Tibial artery (tissue), 4 donors: ENCODE measurements at regions not wholly inside any gene's neighbourhood (a gene's known extent, or its start where the extent isn't known, plus 50 kb on each side); places are given as distances from the start of the nearest gene placed in this dataset.

ENCODE experiments used
- DNase-seq, 2 donors: peaks; one replicate each; pipeline ENCODE4 v3.0.0-alpha.2; 2019
- H3K27ac ChIP-seq, 2 donors: fragments of 200-600 bp; sonication (generic) in 1 of 2; 1 replicate in 1 of 2; 2 replicates in 1 of 2; pipeline ENCODE4 v1.5.1; 2018 to 2019; ENCODE audit warnings: mild to moderate bottlenecking in 1 of 2
- H3K27me3 ChIP-seq, 2 donors: fragments of 200-600 bp; sonication (generic) in 1 of 2; one replicate each; pipeline versions ENCODE4 v1.5.1 to v1.6.0; 2016 to 2019
- H3K36me3 ChIP-seq, 3 donors: fragments of 200-600 bp; sonication (generic) in 2 of 3; one replicate each; pipeline ENCODE4 v1.5.1; 2016 to 2019; ENCODE audit warnings: mild to moderate bottlenecking in 2 of 3
- H3K4me1 ChIP-seq, 4 donors: fragments of 200-600 bp; sonication (generic) in 2 of 4; 1 replicate in 3 of 4; 2 replicates in 1 of 4; pipeline ENCODE4 v1.5.1; 2016 to 2019
- H3K4me3 ChIP-seq, 2 donors: fragments of 200-600 bp; sonication (generic) in 1 of 2; 1 replicate in 1 of 2; 2 replicates in 1 of 2; pipeline ENCODE4 v1.5.1; 2018 to 2019; ENCODE audit warnings: mild to moderate bottlenecking in 2 of 2
- H3K9me3 ChIP-seq, 3 donors: fragments of 200-600 bp; sonication (generic) in 1 of 3; one replicate each; pipeline ENCODE4 v1.5.1; 2016 to 2019
- CTCF ChIP-seq, 2 experiments: fragments of 200-600 bp in 1 of 2; fragments of 450-650 bp in 1 of 2; IDR thresholded peaks; one replicate each; pipeline ENCODE4 v1.5.1; 2017 to 2019; ENCODE audit warnings: antibody characterized with exemption in 2 of 2, mild to moderate bottlenecking in 1 of 2, moderate library complexity in 1 of 2
- intact Hi-C: fragments of 100-400 bp; cut with DNase I; formaldehyde crosslinking; loops from one replicate; pipeline ENCODE4 v1.15.0; 2023; ENCODE audit warnings: low total_unique reads

- Histone ChIP-seq H3K27me3 (no peaks in the 10 kb centered on the region), H3K27ac (no peak overlapping the region), H3K36me3 (no peaks in the 10 kb centered on the region), H3K4me3 (no peak overlapping the region), H3K9me3 (no peaks in the 10 kb centered on the region), H3K4me1 (no peaks in the 10 kb centered on the region)
- intact Hi-C loops = no loop called here
- no peak for DNase-seq
- TF ChIP-seq CTCF (IDR thresholded peaks at IDR 0.05) = no peak
Observed at GRCh38 chr5:4361753-4362152, 766.1 kb downstream of the IRX1 start.

- Histone ChIP-seq H3K4me3 (no peak overlapping the region), H3K9me3 (no peaks in the 10 kb centered on the region), H3K27me3 (no peaks in the 10 kb centered on the region), H3K36me3 (no peaks in the 10 kb centered on the region), H3K4me1 (no peaks in the 10 kb centered on the region), H3K27ac (no peak overlapping the region)
- TF ChIP-seq CTCF (IDR thresholded peaks at IDR 0.05) = no peak
- no peak for DNase-seq
- intact Hi-C loops = no loop called here
Observed at GRCh38 chr5:4362411-4362810, 766.8 kb downstream of the IRX1 start.

GRCh38 chr5:4363045-4363444 lies 767.4 kb downstream of the IRX1 start:
- H3K9me3 ChIP-seq = no peaks in the 10 kb centered on the region
- H3K4me3 ChIP-seq = no peak overlapping the region
- intact Hi-C loops = no loop called here
- no peaks in the 10 kb centered on the region for H3K36me3 ChIP-seq
- H3K27me3 ChIP-seq = no peaks in the 10 kb centered on the region
- no peak for DNase-seq
- no peak overlapping the region for H3K27ac ChIP-seq
- no peak for TF ChIP-seq CTCF (IDR thresholded peaks at IDR 0.05)
- H3K4me1 ChIP-seq = no peaks in the 10 kb centered on the region

- intact Hi-C loops = no loop called here
- H3K4me1 ChIP-seq = no peaks in the 10 kb centered on the region
- H3K9me3 ChIP-seq = no peaks in the 10 kb centered on the region
- TF ChIP-seq CTCF (IDR thresholded peaks at IDR 0.05) = no peak
- H3K36me3 ChIP-seq = no peaks in the 10 kb centered on the region
- H3K4me3 ChIP-seq = no peak overlapping the region
- H3K27ac ChIP-seq = no peak overlapping the region
- DNase-seq = no peak
- H3K27me3 ChIP-seq = no peaks in the 10 kb centered on the region
Observed at GRCh38 chr5:4366628-4367027, 771.0 kb downstream of the IRX1 start.

- Histone ChIP-seq H3K36me3 (no peaks in the 10 kb centered on the region), H3K4me1 (no peaks in the 10 kb centered on the region), H3K27ac (no peak overlapping the region), H3K9me3 (no peaks in the 10 kb centered on the region), H3K27me3 (no peaks in the 10 kb centered on the region), H3K4me3 (no peak overlapping the region)
- intact Hi-C loops = no loop called here
- no peak for TF ChIP-seq CTCF (IDR thresholded peaks at IDR 0.05)
- no peak for DNase-seq
Observed at GRCh38 chr5:4370218-4370617, 769.9 kb upstream of the ADAMTS16 start.

GRCh38 chr5:4372481-4372880 lies 767.6 kb upstream of the ADAMTS16 start:
- Histone ChIP-seq H3K4me1 (no peaks in the 10 kb centered on the region), H3K9me3 (no peaks in the 10 kb centered on the region), H3K4me3 (no peak overlapping the region), H3K27ac (no peak overlapping the region), H3K27me3 (no peaks in the 10 kb centered on the region), H3K36me3 (no peaks in the 10 kb centered on the region)
- DNase-seq = no peak
- no peak for TF ChIP-seq CTCF (IDR thresholded peaks at IDR 0.05)
- intact Hi-C loops = no loop called here
